ENCODE measurements at regions not wholly inside any gene's neighbourhood (a gene's known extent, or its start where the extent isn't known, plus 50 kb on each side); places are given as distances from the start of the nearest gene placed in this dataset.

DNA sequence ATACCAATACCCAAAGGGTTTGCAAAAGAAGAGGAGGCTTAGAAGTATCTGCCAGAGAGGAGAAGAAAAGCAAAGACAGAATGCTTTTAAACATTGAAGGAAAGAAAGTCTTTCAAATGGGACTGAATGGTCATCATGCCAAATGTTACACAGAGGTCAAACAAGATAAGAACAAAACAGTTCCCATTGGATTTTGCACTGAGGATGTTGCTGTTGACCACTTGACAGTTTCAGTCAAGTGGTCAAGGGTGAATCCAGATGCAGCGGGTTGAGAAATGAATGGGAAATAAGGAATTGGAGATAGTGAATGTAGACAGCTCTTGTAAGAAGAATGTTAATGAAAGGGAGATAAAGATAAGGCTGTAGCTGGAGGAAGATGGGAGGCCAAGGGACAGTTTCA, 64.8 kb upstream of the FGG start:
- no peaks in the 10 kb centered on the region for H3K27me3 ChIP-seq
- H3K4me3 ChIP-seq = no peak overlapping the region
- no peak for DNase-seq
- H3K4me1 ChIP-seq (replicated peaks in 1 of 2) = no peaks in the 10 kb centered on the region
- TF ChIP-seq, protein P1, sequence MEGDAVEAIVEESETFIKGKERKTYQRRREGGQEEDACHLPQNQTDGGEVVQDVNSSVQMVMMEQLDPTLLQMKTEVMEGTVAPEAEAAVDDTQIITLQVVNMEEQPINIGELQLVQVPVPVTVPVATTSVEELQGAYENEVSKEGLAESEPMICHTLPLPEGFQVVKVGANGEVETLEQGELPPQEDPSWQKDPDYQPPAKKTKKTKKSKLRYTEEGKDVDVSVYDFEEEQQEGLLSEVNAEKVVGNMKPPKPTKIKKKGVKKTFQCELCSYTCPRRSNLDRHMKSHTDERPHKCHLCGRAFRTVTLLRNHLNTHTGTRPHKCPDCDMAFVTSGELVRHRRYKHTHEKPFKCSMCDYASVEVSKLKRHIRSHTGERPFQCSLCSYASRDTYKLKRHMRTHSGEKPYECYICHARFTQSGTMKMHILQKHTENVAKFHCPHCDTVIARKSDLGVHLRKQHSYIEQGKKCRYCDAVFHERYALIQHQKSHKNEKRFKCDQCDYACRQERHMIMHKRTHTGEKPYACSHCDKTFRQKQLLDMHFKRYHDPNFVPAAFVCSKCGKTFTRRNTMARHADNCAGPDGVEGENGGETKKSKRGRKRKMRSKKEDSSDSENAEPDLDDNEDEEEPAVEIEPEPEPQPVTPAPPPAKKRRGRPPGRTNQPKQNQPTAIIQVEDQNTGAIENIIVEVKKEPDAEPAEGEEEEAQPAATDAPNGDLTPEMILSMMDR (IDR thresholded peaks at IDR 0.05) = no peak
- no peak for TF ChIP-seq POLR2A (IDR thresholded peaks at IDR 0.05)
- no peak overlapping the region for H3K27ac ChIP-seq
- no peaks in the 10 kb centered on the region for H3K36me3 ChIP-seq (replicated peaks in 1 of 2)
- H3K9me3 ChIP-seq (replicated peaks in 1 of 3) = no peaks in the 10 kb centered on the region
- 63 to 72% (median 67%) methylated on average over 1 of the region's 1 CpG for WGBS, 4 donors
- intact Hi-C loops (cut with DNase I) = no loop called here

DNA sequence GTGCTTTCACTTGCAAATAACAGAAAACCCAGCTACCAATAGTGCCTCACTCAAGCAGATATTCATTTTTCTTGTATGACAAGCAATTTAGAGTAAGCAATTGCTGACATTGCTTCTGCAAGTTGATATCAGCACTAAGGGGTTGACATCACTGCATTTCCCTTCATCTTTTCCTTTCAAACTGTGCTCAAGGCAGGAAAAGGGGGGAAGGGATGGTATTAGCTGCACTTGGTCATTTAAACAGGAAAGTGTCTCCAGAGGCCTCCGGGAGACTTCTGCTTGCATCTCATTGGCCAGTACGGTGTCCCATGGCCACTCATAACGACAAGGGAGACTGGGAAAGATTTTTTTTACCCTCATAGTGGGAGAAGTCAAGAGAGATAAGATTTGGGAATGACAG, 65.5 kb upstream of the FGG start:
- H3K4me1 ChIP-seq (replicated peaks in 1 of 2) = no peaks in the 10 kb centered on the region
- no peak for TF ChIP-seq POLR2A (IDR thresholded peaks at IDR 0.05)
- TF ChIP-seq, protein P1 (IDR thresholded peaks at IDR 0.05) = no peak
- no peak overlapping the region for H3K4me3 ChIP-seq
- no peaks in the 10 kb centered on the region for H3K27me3 ChIP-seq
- intact Hi-C loops (cut with DNase I) = no loop called here
- no peak for DNase-seq
- H3K36me3 ChIP-seq (replicated peaks in 1 of 2) = no peaks in the 10 kb centered on the region
- WGBS, 4 donors = 39 to 53% (median 47%) methylated on average over 3 of the region's 3 CpGs
- no peak overlapping the region for H3K27ac ChIP-seq
- no peaks in the 10 kb centered on the region for H3K9me3 ChIP-seq (replicated peaks in 1 of 3)

DNA sequence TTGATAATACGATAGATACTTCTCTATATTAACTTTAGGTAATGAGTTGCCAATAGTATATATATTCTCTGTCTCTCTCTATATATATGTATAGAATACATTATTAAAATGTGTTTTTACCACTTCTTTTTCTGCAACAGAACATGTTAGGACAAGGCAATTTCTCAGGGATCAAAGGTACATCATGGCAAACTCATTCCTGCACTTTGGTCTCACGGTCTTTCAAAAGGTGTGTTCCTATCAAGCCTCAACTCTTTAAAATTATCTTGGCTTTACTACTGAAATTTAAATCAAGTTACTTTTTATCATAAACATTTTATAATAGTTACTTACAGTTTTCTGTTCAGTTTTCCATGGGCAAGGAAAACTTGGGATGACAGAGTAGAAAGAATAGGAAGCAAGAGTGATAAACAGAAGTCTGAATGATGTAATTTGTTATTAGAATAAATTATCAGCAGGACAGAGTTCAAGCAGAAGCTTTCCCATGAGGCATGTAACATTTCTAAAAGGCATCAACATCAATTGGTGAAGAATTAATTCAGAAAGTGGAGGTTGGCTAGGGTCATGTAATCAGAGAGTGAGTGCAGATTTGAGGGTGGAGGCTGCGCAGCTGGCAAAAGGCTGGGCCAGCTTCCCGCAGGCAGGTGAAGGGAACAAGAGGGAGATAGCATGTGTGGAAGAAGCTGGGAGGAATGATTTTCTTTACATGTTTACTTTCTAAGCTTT, 59.7 kb upstream of the LRAT start:
- Histone ChIP-seq H3K4me3 (no peak overlapping the region), H3K9me3 (replicated peaks in 1 of 3) (no peaks in the 10 kb centered on the region), H3K36me3 (replicated peaks in 1 of 2) (no peaks in the 10 kb centered on the region), H3K27me3 (no peaks in the 10 kb centered on the region), H3K27ac (no peak overlapping the region), H3K4me1 (replicated peaks in 1 of 2) (no peaks in the 10 kb centered on the region)
- intact Hi-C loops (cut with DNase I) = no loop called here
- DNase-seq = no peak
- TF ChIP-seq POLR2A (IDR thresholded peaks at IDR 0.05) = no peak
- TF ChIP-seq, protein P1 (IDR thresholded peaks at IDR 0.05) = no peak
- WGBS, 4 donors = 74 to 82% (median 79%) methylated on average over 4 of the region's 4 CpGs

DNA sequence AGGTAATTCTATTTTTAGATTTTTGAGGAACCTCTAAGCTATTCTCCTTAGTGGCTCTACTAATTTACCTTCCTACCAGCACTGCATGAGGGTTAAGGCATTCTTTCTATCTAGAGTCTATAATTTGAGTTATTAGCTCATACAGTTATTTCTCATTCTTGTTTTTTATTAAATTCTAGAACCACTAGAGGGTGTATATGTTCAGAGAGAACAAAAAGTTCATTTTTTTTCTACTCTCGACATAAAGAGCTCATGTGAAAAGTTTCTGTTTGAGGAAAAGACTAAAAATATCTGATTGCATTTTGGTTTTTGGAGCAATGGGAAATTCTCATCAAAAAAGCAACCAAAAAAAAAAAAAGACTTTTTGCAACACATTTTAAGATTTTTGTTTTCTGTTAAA, 57.0 kb upstream of the LRAT start:
- H3K36me3 ChIP-seq (replicated peaks in 1 of 2) = no peaks in the 10 kb centered on the region
- no peak for DNase-seq
- 0 to 9% (median 4%) methylated on average over 1 of the region's 1 CpG for WGBS, 4 donors
- H3K9me3 ChIP-seq (replicated peaks in 1 of 3) = no peaks in the 10 kb centered on the region
- intact Hi-C loops (cut with DNase I) = no loop called here
- H3K27me3 ChIP-seq = no peaks in the 10 kb centered on the region
- H3K4me1 ChIP-seq (replicated peaks in 1 of 2) = no peaks in the 10 kb centered on the region
- no peak overlapping the region for H3K4me3 ChIP-seq
- TF ChIP-seq, protein P1 (IDR thresholded peaks at IDR 0.05) = peak in 2 of 6 experiments; percentile 12 to 28
- TF ChIP-seq POLR2A (IDR thresholded peaks at IDR 0.05) = no peak
- H3K27ac ChIP-seq = no peak overlapping the region

Data from adrenal gland (tissue), 9 donors.